GM10266 (cell line): ENCODE measurements at regions not wholly inside any gene's neighbourhood (a gene's known extent, or its start where the extent isn't known, plus 50 kb on each side); places are given as distances from the start of the nearest gene placed in this dataset.
A peak's percentile ranks its signal among the peaks of the same experiment; 100 is the strongest.
"Not testable (repeated sequence)": the region's sequence is repeated elsewhere in the genome, so short reads cannot be mapped to it uniquely, and the experiment has no call there.

Experiments
- DNase-seq: peaks from one replicate; pipeline ENCODE4 v3.0.0; 2012; ENCODE audit errors: extremely low spot score
- TF ChIP-seq, protein P1 (sequence below): IDR thresholded peaks from 2 replicates; pipeline ENCODE4 v1.5.1; 2012; ENCODE audit warnings: mild to moderate bottlenecking, low read depth; ENCODE audit not compliant: control insufficient read depth, insufficient read depth; ENCODE audit errors: missing control alignments

- no peak for DNase-seq
- TF ChIP-seq, protein P1, sequence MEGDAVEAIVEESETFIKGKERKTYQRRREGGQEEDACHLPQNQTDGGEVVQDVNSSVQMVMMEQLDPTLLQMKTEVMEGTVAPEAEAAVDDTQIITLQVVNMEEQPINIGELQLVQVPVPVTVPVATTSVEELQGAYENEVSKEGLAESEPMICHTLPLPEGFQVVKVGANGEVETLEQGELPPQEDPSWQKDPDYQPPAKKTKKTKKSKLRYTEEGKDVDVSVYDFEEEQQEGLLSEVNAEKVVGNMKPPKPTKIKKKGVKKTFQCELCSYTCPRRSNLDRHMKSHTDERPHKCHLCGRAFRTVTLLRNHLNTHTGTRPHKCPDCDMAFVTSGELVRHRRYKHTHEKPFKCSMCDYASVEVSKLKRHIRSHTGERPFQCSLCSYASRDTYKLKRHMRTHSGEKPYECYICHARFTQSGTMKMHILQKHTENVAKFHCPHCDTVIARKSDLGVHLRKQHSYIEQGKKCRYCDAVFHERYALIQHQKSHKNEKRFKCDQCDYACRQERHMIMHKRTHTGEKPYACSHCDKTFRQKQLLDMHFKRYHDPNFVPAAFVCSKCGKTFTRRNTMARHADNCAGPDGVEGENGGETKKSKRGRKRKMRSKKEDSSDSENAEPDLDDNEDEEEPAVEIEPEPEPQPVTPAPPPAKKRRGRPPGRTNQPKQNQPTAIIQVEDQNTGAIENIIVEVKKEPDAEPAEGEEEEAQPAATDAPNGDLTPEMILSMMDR = no peak
These were observed 84.3 kb upstream of the RHOU start for GRCh38 chr1:228650946-228651345.

DNA sequence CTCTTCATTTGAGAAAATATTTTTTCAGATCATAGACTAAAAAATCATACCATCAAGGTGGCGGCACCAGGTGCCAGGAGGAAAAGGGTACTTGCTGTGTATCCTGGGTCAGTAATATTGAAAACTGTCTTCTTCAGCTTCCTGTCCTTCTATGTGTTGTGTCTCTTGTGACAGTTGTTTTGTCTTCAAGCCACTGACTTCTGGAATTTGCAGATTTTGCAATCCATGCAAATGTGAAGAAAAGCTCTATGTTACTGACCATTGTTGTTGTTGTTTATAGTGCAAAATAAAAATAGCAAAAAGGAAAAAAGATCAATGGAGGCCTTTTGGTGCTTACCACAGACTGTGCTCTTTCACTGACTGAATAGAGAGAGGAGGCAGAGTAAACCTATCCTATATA lies 83.2 kb upstream of the RHOU start:
- TF ChIP-seq, protein P1 = no peak
- DNase-seq = no peak

- DNase-seq = not testable (repeated sequence)
These were observed 82.2 kb upstream of the RHOU start for GRCh38 chr1:228653057-228653456.

GRCh38 chr1:228653748-228654147 lies 81.5 kb upstream of the RHOU start:
- TF ChIP-seq, protein P1 = no peak
- DNase-seq = no peak

- TF ChIP-seq, protein P1 = no peak
These were observed 79.4 kb upstream of the RHOU start for GRCh38 chr1:228655796-228656394.

GRCh38 chr1:228662007-228662689 lies 73.1 kb upstream of the RHOU start:
- DNase-seq = not testable (repeated sequence)

More at GRCh38 chr1:228655796-228656394, 79.4 kb upstream of the RHOU start:
- DNase-seq = no peak

DNA sequence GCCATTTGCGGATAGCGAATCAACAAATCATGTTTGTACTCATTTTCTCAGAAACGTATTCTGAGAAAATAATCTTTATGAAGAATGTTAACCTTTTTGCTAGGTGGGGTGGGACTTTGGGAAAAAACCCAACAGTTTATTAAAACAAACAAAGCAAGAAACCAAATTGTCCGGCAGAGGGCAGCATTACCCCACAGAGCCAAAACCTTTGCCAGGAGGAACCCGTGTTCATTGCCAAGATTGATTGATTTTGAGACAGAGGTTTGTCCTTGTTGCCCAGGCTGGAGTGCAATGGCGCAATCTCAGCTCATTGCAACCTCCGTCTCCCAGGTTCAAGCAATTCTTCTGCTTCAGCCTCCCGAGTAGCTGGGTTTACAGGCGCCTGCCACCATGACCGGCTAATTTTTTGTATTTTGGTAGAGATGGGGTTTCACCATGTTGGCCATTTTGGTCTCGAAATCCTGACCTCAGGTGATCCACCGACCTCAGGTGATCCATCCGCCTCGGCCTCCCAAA lies 70.8 kb upstream of the RHOU start:
- TF ChIP-seq, protein P1 = peak; percentile 72
- DNase-seq = peak; percentile 60
